Neuronal stem cell (in vitro differentiated cells): ENCODE measurements at regions not wholly inside any gene's neighbourhood (a gene's known extent, or its start where the extent isn't known, plus 50 kb on each side); places are given as distances from the start of the nearest gene placed in this dataset.
A peak's percentile ranks its signal among the peaks of the same experiment; 100 is the strongest.

Experiments used
- DNase-seq: peaks from one replicate; pipeline ENCODE4 v3.0.0-alpha.2; 2013; ENCODE audit warnings: low spot score
- H2AFZ ChIP-seq: one replicate; pipeline ENCODE4 v1.6.1; 2013; ENCODE audit warnings: mild to moderate bottlenecking, low read length, inconsistent platforms
- H2AK5ac ChIP-seq: 2 replicates; pipeline ENCODE4 v1.6.1; 2013; ENCODE audit warnings: low read depth, mild to moderate bottlenecking, inconsistent platforms, low read length, moderate library complexity, mixed read lengths
- H2BK120ac ChIP-seq: 2 replicates; pipeline ENCODE4 v1.6.1; 2013; ENCODE audit warnings: low read depth, mild to moderate bottlenecking, inconsistent platforms, low read length, moderate library complexity, mixed read lengths
- H2BK12ac ChIP-seq: one replicate; pipeline ENCODE4 v1.6.1; 2013; ENCODE audit warnings: low read length, inconsistent platforms
- H2BK15ac ChIP-seq: 2 replicates; pipeline ENCODE4 v1.6.1; 2013; ENCODE audit warnings: mild to moderate bottlenecking, low read length, inconsistent platforms, mixed read lengths
- H2BK5ac ChIP-seq: one replicate; pipeline ENCODE4 v1.6.1; 2013; ENCODE audit warnings: inconsistent platforms, mild to moderate bottlenecking, low read length, moderate library complexity
- H3K14ac ChIP-seq: one replicate; pipeline ENCODE4 v1.6.1; 2013; ENCODE audit warnings: low read length, inconsistent platforms
- H3K18ac ChIP-seq: 2 replicates; pipeline ENCODE4 v1.6.1; 2013; ENCODE audit warnings: low read length, inconsistent platforms
- H3K23ac ChIP-seq: 2 replicates; pipeline ENCODE4 v1.6.1; 2013; ENCODE audit warnings: low read depth, mild to moderate bottlenecking, mixed read lengths, low read length, inconsistent platforms; ENCODE audit not compliant: poor library complexity
- H3K27ac ChIP-seq: replicated peaks from 3 replicates; pipeline ENCODE4 v1.5.1; 2013; ENCODE audit warnings: low read length, inconsistent platforms
- H3K27me3 ChIP-seq, 3 experiments: 2 replicates each; pipeline ENCODE4 v1.6.1; 2013; ENCODE audit warnings: low read length in 3 of 3, mild to moderate bottlenecking in 2 of 3, inconsistent platforms in 1 of 3, low read depth in 1 of 3, mixed read lengths in 1 of 3, moderate library complexity in 1 of 3; ENCODE audit not compliant: control insufficient read depth in 3 of 3, insufficient read depth in 3 of 3
- H3K36me3 ChIP-seq, 2 donors: replicated peaks in 1 of 2; 2 replicates each; pipeline ENCODE4 v1.6.1; 2013; ENCODE audit warnings: low read length in 2 of 2; ENCODE audit not compliant: control insufficient read depth in 2 of 2, insufficient read depth in 2 of 2
- H3K4ac ChIP-seq: 2 replicates; pipeline ENCODE4 v1.6.1; 2013; ENCODE audit warnings: inconsistent platforms, mild to moderate bottlenecking, low read length, moderate library complexity
- H3K4me1 ChIP-seq, 2 donors: 1 replicate in 1 of 2; 2 replicates in 1 of 2; pipeline ENCODE4 v1.6.1; 2013; ENCODE audit warnings: low read length in 2 of 2, low read depth in 1 of 2; ENCODE audit not compliant: control insufficient read depth in 2 of 2, insufficient read depth in 1 of 2
- H3K4me2 ChIP-seq: one replicate; pipeline ENCODE4 v1.6.1; 2013; ENCODE audit warnings: mild to moderate bottlenecking, low read length, inconsistent platforms; ENCODE audit not compliant: insufficient read depth, poor library complexity, severe bottlenecking
- H3K4me3 ChIP-seq, 2 donors: 2 replicates each; pipeline ENCODE4 v1.5.1; 2013; ENCODE audit warnings: low read length in 2 of 2, mild to moderate bottlenecking in 2 of 2, inconsistent platforms in 1 of 2, moderate library complexity in 1 of 2
- H3K79me1 ChIP-seq: one replicate; pipeline ENCODE4 v1.6.1; 2013; ENCODE audit warnings: low read depth, mild to moderate bottlenecking, inconsistent platforms, low read length, moderate library complexity
- H3K9ac ChIP-seq: one replicate; pipeline ENCODE4 v1.6.1; 2013; ENCODE audit warnings: mild to moderate bottlenecking, low read depth, low read length, inconsistent platforms; ENCODE audit not compliant: poor library complexity
- H3K9me3 ChIP-seq, 2 donors: replicated peaks in 1 of 2; 2 replicates each; pipeline versions ENCODE3 to v1.6.1; 2013; ENCODE audit warnings: low read length in 2 of 2, mild to moderate bottlenecking in 2 of 2, inconsistent platforms in 1 of 2, low read depth in 1 of 2, mixed read lengths in 1 of 2, moderate library complexity in 1 of 2; ENCODE audit not compliant: control insufficient read depth in 2 of 2, insufficient read depth in 1 of 2
- H4K8ac ChIP-seq: one replicate; pipeline ENCODE4 v1.6.1; 2013; ENCODE audit warnings: low read depth, mild to moderate bottlenecking, inconsistent platforms, low read length, moderate library complexity
- H4K91ac ChIP-seq: one replicate; pipeline ENCODE4 v1.6.1; 2013; ENCODE audit warnings: low read length, low read depth, mild to moderate bottlenecking, inconsistent platforms; ENCODE audit not compliant: poor library complexity
- WGBS, 2 donors: extraction: QIAGEN DNeasy Blood & Tissue Kit; methylation state at CpG; one replicate each; pipeline ENCODE4 v1.1.7; 2013; ENCODE audit warnings: missing lambda C conversion rate in 2 of 2, mixed read lengths in 1 of 2; ENCODE audit not compliant: insufficient read length in 2 of 2, insufficient replicate concordance in 1 of 2; ENCODE audit errors: extremely low coverage in 2 of 2; 5-methylcytosine and 5-hydroxymethylcytosine counted together

GRCh38 chr4:177131736-177132135, 177.9 kb upstream of the NEIL3 start:
- no peaks in the 10 kb centered on the region for H3K27me3 ChIP-seq
- H3K79me1 ChIP-seq = no peaks in the 10 kb centered on the region
- no peak overlapping the region for H2BK5ac ChIP-seq
- H3K14ac ChIP-seq = no peak overlapping the region
- H3K4me1 ChIP-seq = no peaks in the 10 kb centered on the region
- no peak overlapping the region for H2BK120ac ChIP-seq
- peaks cover 0 to 4% of the 10 kb centered on the region in 2 donors for H3K9me3 ChIP-seq
- H3K9ac ChIP-seq = no peak overlapping the region
- H3K4me3 ChIP-seq = no peak overlapping the region
- no peak for DNase-seq
- H3K18ac ChIP-seq = no peak overlapping the region
- no peak overlapping the region for H4K91ac ChIP-seq
- no peaks in the 10 kb centered on the region for H3K36me3 ChIP-seq
- no peak overlapping the region for H3K4me2 ChIP-seq
- H2BK12ac ChIP-seq = no peak overlapping the region
- H2AFZ ChIP-seq = peak overlapping the region; percentile 11
- no peak overlapping the region for H3K4ac ChIP-seq
- no peak overlapping the region for H2BK15ac ChIP-seq
- H3K23ac ChIP-seq = no peak overlapping the region
- no peak overlapping the region for H4K8ac ChIP-seq
- H2AK5ac ChIP-seq = no peak overlapping the region
- no peak overlapping the region for H3K27ac ChIP-seq

DNA sequence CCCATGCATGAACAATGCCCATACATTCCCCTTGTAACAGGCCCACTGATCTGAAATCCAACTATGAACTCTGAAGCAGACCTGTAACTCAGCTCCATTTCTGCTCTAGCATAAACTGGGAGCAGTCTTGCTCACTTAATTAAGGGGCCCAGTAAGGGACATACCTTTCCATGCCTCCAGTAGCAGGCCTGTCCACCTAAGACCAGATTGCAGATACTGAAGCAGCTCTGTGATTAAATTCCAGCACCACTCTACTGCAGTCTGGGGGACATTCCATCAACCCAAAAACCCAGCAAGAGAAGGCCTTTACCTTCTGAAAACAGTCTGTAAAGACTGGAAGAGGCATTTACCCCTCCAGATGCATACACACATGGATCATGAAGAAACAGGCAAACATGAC, 162.0 kb upstream of the NEIL3 start:
- no peak overlapping the region for H3K14ac ChIP-seq
- no peaks in the 10 kb centered on the region for H3K79me1 ChIP-seq
- no peak overlapping the region for H3K4ac ChIP-seq
- no peaks in the 10 kb centered on the region for H3K36me3 ChIP-seq
- H3K9me3 ChIP-seq = peaks cover 0 to 2% of the 10 kb centered on the region in 2 donors
- H3K27me3 ChIP-seq = no peaks in the 10 kb centered on the region
- H2BK120ac ChIP-seq = no peak overlapping the region
- H3K9ac ChIP-seq = no peak overlapping the region
- no peak overlapping the region for H2BK12ac ChIP-seq
- H2BK15ac ChIP-seq = no peak overlapping the region
- no peak overlapping the region for H2AFZ ChIP-seq
- H3K18ac ChIP-seq = no peak overlapping the region
- no peak overlapping the region for H4K8ac ChIP-seq
- H4K91ac ChIP-seq = no peak overlapping the region
- H3K23ac ChIP-seq = no peak overlapping the region
- H3K27ac ChIP-seq = no peak overlapping the region
- no peak overlapping the region for H3K4me3 ChIP-seq
- H3K4me2 ChIP-seq = no peak overlapping the region
- H2AK5ac ChIP-seq = no peak overlapping the region
- no peaks in the 10 kb centered on the region for H3K4me1 ChIP-seq
- no peak for DNase-seq
- H2BK5ac ChIP-seq = no peak overlapping the region

DNA sequence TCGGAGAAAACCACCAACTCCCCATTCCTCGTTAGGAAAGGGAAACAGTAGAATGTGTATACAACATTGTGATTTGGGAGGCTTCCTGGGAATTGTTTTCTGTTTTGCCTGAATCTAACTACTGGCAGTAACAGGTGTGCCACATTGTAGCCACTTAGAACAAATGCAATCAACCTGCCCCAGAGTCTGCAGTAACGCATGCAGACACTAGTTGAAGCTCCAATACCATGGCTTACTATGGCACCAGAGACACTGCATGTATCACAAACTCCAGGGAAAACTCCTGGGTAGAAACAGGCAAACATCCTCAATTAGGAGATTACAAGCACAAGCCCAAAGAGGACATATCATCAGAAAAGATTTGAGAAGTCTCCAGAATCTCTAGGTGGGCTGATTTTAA, 154.2 kb upstream of the NEIL3 start:
- DNase-seq = no peak
- no peak overlapping the region for H4K91ac ChIP-seq
- H3K4me3 ChIP-seq = no peak overlapping the region
- no peak overlapping the region for H2BK12ac ChIP-seq
- H2AFZ ChIP-seq = no peak overlapping the region
- no peak overlapping the region for H3K27ac ChIP-seq
- no peaks in the 10 kb centered on the region for H3K36me3 ChIP-seq
- H3K27me3 ChIP-seq = no peaks in the 10 kb centered on the region
- H3K4me1 ChIP-seq = no peaks in the 10 kb centered on the region
- WGBS, 2 donors = no CpG with 5 or more reads among the region's 3 CpGs
- H4K8ac ChIP-seq = no peak overlapping the region
- H3K23ac ChIP-seq = no peak overlapping the region
- H3K14ac ChIP-seq = no peak overlapping the region
- H3K79me1 ChIP-seq = no peaks in the 10 kb centered on the region
- no peak overlapping the region for H3K18ac ChIP-seq
- H3K4me2 ChIP-seq = no peak overlapping the region
- H2BK15ac ChIP-seq = no peak overlapping the region
- H3K4ac ChIP-seq = no peak overlapping the region
- no peak overlapping the region for H2BK120ac ChIP-seq
- no peak overlapping the region for H2AK5ac ChIP-seq
- peaks cover 2 to 4% of the 10 kb centered on the region in 2 donors for H3K9me3 ChIP-seq
- no peak overlapping the region for H2BK5ac ChIP-seq
- no peak overlapping the region for H3K9ac ChIP-seq

- no peaks in the 10 kb centered on the region for H3K79me1 ChIP-seq
Observed at GRCh38 chr4:177159600-177159999, 150.1 kb upstream of the NEIL3 start.

More at GRCh38 chr4:177159600-177159999, 150.1 kb upstream of the NEIL3 start:
- Histone ChIP-seq H2BK12ac (no peak overlapping the region), H2BK120ac (no peak overlapping the region), H2AFZ (no peak overlapping the region), H3K4ac (no peak overlapping the region), H3K14ac (no peak overlapping the region), H3K4me1 (no peaks in the 10 kb centered on the region), H3K18ac (no peak overlapping the region), H3K27me3 (no peaks in the 10 kb centered on the region), H3K23ac (no peak overlapping the region), H4K8ac (no peak overlapping the region), H3K9ac (no peak overlapping the region), H2AK5ac (no peak overlapping the region), H4K91ac (no peak overlapping the region), H2BK5ac (peak overlapping the region; percentile 49), H3K36me3 (no peaks in the 10 kb centered on the region), H3K27ac (no peak overlapping the region), H3K4me2 (no peak overlapping the region), H2BK15ac (no peak overlapping the region), H3K9me3 (peaks cover 0 to 2% of the 10 kb centered on the region in 2 donors), H3K4me3 (no peak overlapping the region)
- DNase-seq = no peak
- no CpG with 5 or more reads among the region's 6 CpGs for WGBS, 2 donors
